ENCODE measurements at regions not wholly inside any gene's neighbourhood (a gene's known extent, or its start where the extent isn't known, plus 50 kb on each side); places are given as distances from the start of the nearest gene placed in this dataset.

- no peak overlapping the region for H2AFZ ChIP-seq (ENCODE audit: control insufficient read depth, low read length)
- H3K9me1 ChIP-seq (ENCODE audit: control insufficient read depth, extremely low read depth, insufficient read depth, low read length) = no peaks in the 10 kb centered on the region
- H3K36me3 ChIP-seq (ENCODE audit: control insufficient read depth in 2 of 2, extremely low read depth in 1 of 2, insufficient read depth in 2 of 2, low read length in 2 of 2) = no peaks in the 10 kb centered on the region
- H4K20me1 ChIP-seq (ENCODE audit: control insufficient read depth, extremely low read depth, insufficient read depth, low read length) = no peaks in the 10 kb centered on the region
- FAIRE-seq = no peak
- no peak overlapping the region for H3K9ac ChIP-seq (ENCODE audit: control insufficient read depth, extremely low read depth, insufficient read depth, low read length)
- H3K79me2 ChIP-seq (ENCODE audit: control insufficient read depth, insufficient read depth, low read length) = no peaks in the 10 kb centered on the region
- TF ChIP-seq EZH2 (IDR thresholded peaks at IDR 0.05; ENCODE audit: low read length) (no peak), CTCF (optimal IDR thresholded peaks at IDR 0.05 in 1 of 3, IDR thresholded peaks at IDR 0.05 in 1 of 3, conservative IDR thresholded peaks at IDR 0.05 in 1 of 3; ENCODE audit: extremely low read depth in 1 of 3, insufficient read depth in 2 of 3, low read length in 3 of 3) (no peak)
- H3K4me2 ChIP-seq (ENCODE audit: control insufficient read depth, extremely low read depth, insufficient read depth, low read depth, low read length) = no peak overlapping the region
- H3K4me3 ChIP-seq (ENCODE audit: control insufficient read depth in 2 of 3, extremely low read depth in 1 of 3, insufficient read depth in 2 of 3, low read depth in 1 of 3, low read length in 3 of 3) = no peak overlapping the region
- H3K4me1 ChIP-seq (ENCODE audit: control insufficient read depth, extremely low read depth, insufficient read depth, low read length) = peaks cover 5% of the 10 kb centered on the region
- no peak overlapping the region for H3K27ac ChIP-seq (ENCODE audit: control insufficient read depth, insufficient read depth, low read length)
- H3K27me3 ChIP-seq (ENCODE audit: control insufficient read depth, extremely low read depth, insufficient read depth, low read length) = no peaks in the 10 kb centered on the region
- DNase-seq (ENCODE audit: low read depth, low spot score) = no peak
- no peaks in the 10 kb centered on the region for H3K9me3 ChIP-seq (ENCODE audit: control insufficient read depth, low read depth, low read length)
- dilution Hi-C loops (cut with MboI; ENCODE audit: extremely low pct_ligation_motif_present, low sequenced_read_pairs) = loop anchor here (25.0 kb wide), 1 partner anchor 194 kb away; the partner anchor contains the start of genes ADO and EGR2
Observed at GRCh38 chr10:62618054-62618453, 186.5 kb upstream of the ADO start.

- H3K27me3 ChIP-seq (ENCODE audit: control insufficient read depth, extremely low read depth, insufficient read depth, low read length) = no peaks in the 10 kb centered on the region
- no peaks in the 10 kb centered on the region for H3K79me2 ChIP-seq (ENCODE audit: control insufficient read depth, insufficient read depth, low read length)
- FAIRE-seq (no peak), DNase-seq (ENCODE audit: low read depth, low spot score) (no peak)
- H3K4me3 ChIP-seq (ENCODE audit: control insufficient read depth in 2 of 3, extremely low read depth in 1 of 3, insufficient read depth in 2 of 3, low read depth in 1 of 3, low read length in 3 of 3) = no peak overlapping the region
- TF ChIP-seq EZH2 (IDR thresholded peaks at IDR 0.05; ENCODE audit: low read length) = no peak
- TF ChIP-seq CTCF (optimal IDR thresholded peaks at IDR 0.05 in 1 of 3, IDR thresholded peaks at IDR 0.05 in 1 of 3, conservative IDR thresholded peaks at IDR 0.05 in 1 of 3; ENCODE audit: extremely low read depth in 1 of 3, insufficient read depth in 2 of 3, low read length in 3 of 3) = no peak
- no peaks in the 10 kb centered on the region for H4K20me1 ChIP-seq (ENCODE audit: control insufficient read depth, extremely low read depth, insufficient read depth, low read length)
- H3K4me1 ChIP-seq (ENCODE audit: control insufficient read depth, extremely low read depth, insufficient read depth, low read length) = peaks cover 5% of the 10 kb centered on the region
- no peaks in the 10 kb centered on the region for H3K36me3 ChIP-seq (ENCODE audit: control insufficient read depth in 2 of 2, extremely low read depth in 1 of 2, insufficient read depth in 2 of 2, low read length in 2 of 2)
- H2AFZ ChIP-seq (ENCODE audit: control insufficient read depth, low read length) = no peak overlapping the region
- no peak overlapping the region for H3K27ac ChIP-seq (ENCODE audit: control insufficient read depth, insufficient read depth, low read length)
- H3K4me2 ChIP-seq (ENCODE audit: control insufficient read depth, extremely low read depth, insufficient read depth, low read depth, low read length) = no peak overlapping the region
- dilution Hi-C loops (cut with MboI; ENCODE audit: extremely low pct_ligation_motif_present, low sequenced_read_pairs) = loop anchor here (25.0 kb wide), 1 partner anchor 194 kb away; the partner anchor contains the start of genes ADO and EGR2
- no peak overlapping the region for H3K9ac ChIP-seq (ENCODE audit: control insufficient read depth, extremely low read depth, insufficient read depth, low read length)
- H3K9me3 ChIP-seq (ENCODE audit: control insufficient read depth, low read depth, low read length) = no peaks in the 10 kb centered on the region
- no peaks in the 10 kb centered on the region for H3K9me1 ChIP-seq (ENCODE audit: control insufficient read depth, extremely low read depth, insufficient read depth, low read length)
Observed at GRCh38 chr10:62618576-62619412, 185.7 kb upstream of the ADO start.
